Neural cell (in vitro differentiated cells): ENCODE measurements at regions not wholly inside any gene's neighbourhood (a gene's known extent, or its start where the extent isn't known, plus 50 kb on each side); places are given as distances from the start of the nearest gene placed in this dataset.

Experiments
- H2AFZ ChIP-seq: fragments of 200-600, 300-800 bp; sonication (generic), shearing (Covaris generic); 2 replicates; pipeline ENCODE4 v1.6.0; 2014; ENCODE audit warnings: low read depth, mild to moderate bottlenecking, antibody characterized with exemption, low read length, moderate library complexity
- H3F3A ChIP-seq: fragments of 200-600 bp; shearing (Covaris generic); 2 replicates; pipeline ENCODE4 v1.6.1; 2016; ENCODE audit warnings: mild to moderate bottlenecking, moderate library complexity, mixed read lengths, antibody characterized with exemption, low read length; ENCODE audit not compliant: insufficient read depth, poor library complexity, severe bottlenecking
- H3K27ac ChIP-seq: fragments of 200-600, 300-800 bp; sonication (generic), shearing (Covaris generic); 2 replicates; pipeline ENCODE4 v1.5.1; 2014; ENCODE audit warnings: mild to moderate bottlenecking, low read length, moderate library complexity
- H3K27me3 ChIP-seq: fragments of 300-800, 200-600 bp; sonication (generic), shearing (Covaris generic); 2 replicates; pipeline ENCODE4 v1.6.0; 2014; ENCODE audit warnings: mild to moderate bottlenecking, low read depth, low read length, moderate library complexity; ENCODE audit not compliant: insufficient read depth
- H3K36me3 ChIP-seq: fragments of 300-800, 200-600 bp; sonication (generic), shearing (Covaris generic); 2 replicates; pipeline ENCODE4 v1.5.1; 2014; ENCODE audit warnings: mild to moderate bottlenecking, antibody characterized with exemption, low read length, moderate library complexity; ENCODE audit not compliant: insufficient read depth
- H3K4me2 ChIP-seq: fragments of 300-800, 200-600 bp; sonication (generic), shearing (Covaris generic); 2 replicates; pipeline ENCODE4 v1.6.0; 2014; ENCODE audit warnings: mild to moderate bottlenecking, low read length
- H3K4me3 ChIP-seq: fragments of 300-800, 200-600 bp; sonication (generic), shearing (Covaris generic); 2 replicates; pipeline ENCODE4 v1.5.1; 2014; ENCODE audit warnings: mild to moderate bottlenecking, low read length, moderate library complexity
- H3K79me2 ChIP-seq: fragments of 200-600 bp; shearing (Covaris generic); replicated peaks from 2 replicates; pipeline ENCODE4 v1.6.0; 2014; ENCODE audit warnings: mild to moderate bottlenecking, low read length, moderate library complexity; ENCODE audit not compliant: insufficient read depth
- H3K9ac ChIP-seq: fragments of 300-800, 200-600 bp; sonication (generic), shearing (Covaris generic); 2 replicates; pipeline ENCODE4 v1.6.1; 2016; ENCODE audit warnings: mild to moderate bottlenecking, low read length, mixed read lengths
- H3K9me2 ChIP-seq: fragments of 200-600 bp; shearing (Covaris generic); 2 replicates; pipeline ENCODE4 v1.6.1; 2016; ENCODE audit warnings: mild to moderate bottlenecking, low read length, mixed read lengths; ENCODE audit not compliant: insufficient read depth
- H3K9me3 ChIP-seq: fragments of 200-600, 300-800 bp; sonication (generic), shearing (Covaris generic); 2 replicates; pipeline ENCODE4 v1.6.1; 2016; ENCODE audit warnings: mild to moderate bottlenecking, mixed run types, low read length, moderate library complexity, mixed read lengths
- H4K20me1 ChIP-seq: fragments of 200-600 bp; shearing (Covaris generic); 2 replicates; pipeline ENCODE4 v1.6.1; 2016; ENCODE audit warnings: mild to moderate bottlenecking, mixed run types; ENCODE audit not compliant: insufficient read depth
- CTCF ChIP-seq: fragments of 450-650 bp; IDR thresholded peaks from 2 replicates; pipeline ENCODE4 v1.5.1; 2014; ENCODE audit warnings: antibody characterized with exemption, mild to moderate bottlenecking, moderate library complexity; ENCODE audit not compliant: poor library complexity, severe bottlenecking
- EP300 ChIP-seq: fragments of 450-650 bp; conservative IDR thresholded peaks from 2 replicates; pipeline ENCODE4 v1.6.1; 2014; ENCODE audit warnings: antibody characterized with exemption, mild to moderate bottlenecking, moderate library complexity; ENCODE audit not compliant: poor library complexity, severe bottlenecking
- EZH2 ChIP-seq: fragments of 200-600, 300-800 bp; shearing (Covaris generic), sonication (generic); IDR thresholded peaks from 2 replicates; pipeline ENCODE4 v1.6.1; 2014; ENCODE audit warnings: antibody characterized with exemption, low read length, borderline replicate concordance, mild to moderate bottlenecking; ENCODE audit not compliant: insufficient read depth, poor library complexity, severe bottlenecking
- MXI1 ChIP-seq: fragments of 450-650 bp; conservative IDR thresholded peaks from 2 replicates; pipeline ENCODE4 v1.6.1; 2014; ENCODE audit warnings: antibody characterized with exemption, mild to moderate bottlenecking; ENCODE audit not compliant: poor library complexity, severe bottlenecking
- POLR2AphosphoS5 ChIP-seq: IDR thresholded peaks from 2 replicates; pipeline ENCODE4 v1.6.1; 2012
- RAD21 ChIP-seq: fragments of 450-650 bp; conservative IDR thresholded peaks from 2 replicates; pipeline ENCODE4 v1.6.1; 2014; ENCODE audit warnings: antibody characterized with exemption, mild to moderate bottlenecking, moderate library complexity
- REST ChIP-seq: IDR thresholded peaks from 2 replicates; pipeline ENCODE4 v1.6.1; 2012; ENCODE audit warnings: borderline replicate concordance
- SMC3 ChIP-seq: fragments of 450-650 bp; conservative IDR thresholded peaks from 2 replicates; pipeline ENCODE4 v1.6.1; 2014; ENCODE audit warnings: antibody characterized with exemption, mild to moderate bottlenecking, moderate library complexity; ENCODE audit not compliant: poor library complexity
- TAF1 ChIP-seq: IDR thresholded peaks from 2 replicates; pipeline ENCODE4 v1.6.1; 2012; ENCODE audit warnings: low read depth

GRCh38 chr4:180657881-180658280 is 1585.3 kb upstream of the TENM3 start:
- Histone ChIP-seq H3K36me3 (no peaks in the 10 kb centered on the region), H3K9ac (no peak overlapping the region), H3F3A (no peaks in the 10 kb centered on the region), H3K27me3 (no peaks in the 10 kb centered on the region), H3K9me2 (no peaks in the 10 kb centered on the region), H4K20me1 (no peaks in the 10 kb centered on the region), H3K4me3 (no peak overlapping the region), H3K4me2 (no peak overlapping the region), H2AFZ (no peak overlapping the region), H3K9me3 (no peaks in the 10 kb centered on the region), H3K27ac (no peak overlapping the region), H3K79me2 (no peaks in the 10 kb centered on the region)
- no peak for TF ChIP-seq SMC3
- TF ChIP-seq REST: no peak
- no peak for TF ChIP-seq EP300
- TF ChIP-seq EZH2: no peak
- no peak for TF ChIP-seq MXI1
- no peak for TF ChIP-seq POLR2AphosphoS5
- no peak for TF ChIP-seq CTCF
- no peak for TF ChIP-seq TAF1
- no peak for TF ChIP-seq RAD21

GRCh38 chr4:180664766-180665368 is 1578.3 kb upstream of the TENM3 start:
- Histone ChIP-seq H3K4me2 (no peak overlapping the region), H3K36me3 (no peaks in the 10 kb centered on the region)

More at GRCh38 chr4:180664766-180665368, 1578.3 kb upstream of the TENM3 start:
- no peak overlapping the region for H2AFZ ChIP-seq
- H3K9ac ChIP-seq: no peak overlapping the region
- H3K4me3 ChIP-seq: no peak overlapping the region
- no peaks in the 10 kb centered on the region for H4K20me1 ChIP-seq
- H3F3A ChIP-seq: no peaks in the 10 kb centered on the region
- TF ChIP-seq CTCF: peak; percentile 88
- peak; percentile 84 for TF ChIP-seq SMC3
- TF ChIP-seq EZH2: no peak
- TF ChIP-seq RAD21: peak; percentile 89
- no peak for TF ChIP-seq REST
- no peak for TF ChIP-seq POLR2AphosphoS5
- H3K9me2 ChIP-seq: no peaks in the 10 kb centered on the region
- H3K27ac ChIP-seq: no peak overlapping the region
- no peaks in the 10 kb centered on the region for H3K27me3 ChIP-seq
- no peaks in the 10 kb centered on the region for H3K9me3 ChIP-seq
- no peaks in the 10 kb centered on the region for H3K79me2 ChIP-seq
